Dermis blood vessel endothelial cell (primary cell): ENCODE measurements at regions not wholly inside any gene's neighbourhood (a gene's known extent, or its start where the extent isn't known, plus 50 kb on each side); places are given as distances from the start of the nearest gene placed in this dataset.
A peak's percentile ranks its signal among the peaks of the same experiment; 100 is the strongest.
"Not testable (repeated sequence)": the region's sequence is repeated elsewhere in the genome, so short reads cannot be mapped to it uniquely, and the experiment has no call there.

Experiments
- DNase-seq: peaks from one replicate; pipeline ENCODE4 v3.0.0; 2010

GRCh38 chr13:59016250-59016649, 1147.5 kb downstream of the DIAPH3 start:
- DNase-seq: no peak

- no peak for DNase-seq
Observed at GRCh38 chr13:59024434-59024833, 1139.3 kb downstream of the DIAPH3 start.

GRCh38 chr13:59034198-59034597, 1129.5 kb downstream of the DIAPH3 start:
- DNase-seq: no peak

- no peak for DNase-seq
Observed at GRCh38 chr13:59038824-59039223, 1124.9 kb downstream of the DIAPH3 start.

GRCh38 chr13:59043016-59043415, 1120.7 kb downstream of the DIAPH3 start:
- DNase-seq: no peak

- DNase-seq: no peak
Observed at GRCh38 chr13:59047546-59047945, 1116.2 kb downstream of the DIAPH3 start.

GRCh38 chr13:59061621-59062020, 1102.1 kb downstream of the DIAPH3 start:
- DNase-seq: no peak

- no peak for DNase-seq
Observed at GRCh38 chr13:59064042-59064441, 1099.7 kb downstream of the DIAPH3 start.

GRCh38 chr13:59076386-59076785, 1087.3 kb downstream of the DIAPH3 start:
- not testable (repeated sequence) for DNase-seq

- DNase-seq: no peak
Observed at GRCh38 chr13:59086147-59086546, 1077.6 kb downstream of the DIAPH3 start.

- DNase-seq: peak; percentile 22
Observed at GRCh38 chr13:59088716-59089115, 1075.0 kb downstream of the DIAPH3 start.

GRCh38 chr13:59094181-59094580, 1069.5 kb downstream of the DIAPH3 start:
- DNase-seq: peak; percentile 5

GRCh38 chr13:59099182-59099974, 1064.3 kb downstream of the DIAPH3 start:
- DNase-seq: no peak

GRCh38 chr13:59103004-59103768, 1060.5 kb downstream of the DIAPH3 start:
- no peak for DNase-seq

- no peak for DNase-seq
Observed at GRCh38 chr13:59111751-59112171, 1052.0 kb downstream of the DIAPH3 start.

- no peak for DNase-seq
Observed at GRCh38 chr13:59112221-59112718, 1051.5 kb downstream of the DIAPH3 start.

- no peak for DNase-seq
Observed at GRCh38 chr13:59119475-59119874, 1044.3 kb downstream of the DIAPH3 start.

- DNase-seq: no peak
Observed at GRCh38 chr13:59120297-59120843, 1043.4 kb downstream of the DIAPH3 start.

- no peak for DNase-seq
Observed at GRCh38 chr13:59121507-59121906, 1042.2 kb downstream of the DIAPH3 start.

GRCh38 chr13:59126474-59126873, 1037.3 kb downstream of the DIAPH3 start:
- no peak for DNase-seq

GRCh38 chr13:59133903-59134302, 1029.8 kb downstream of the DIAPH3 start:
- DNase-seq: no peak

GRCh38 chr13:59144700-59145099, 1019.0 kb downstream of the DIAPH3 start:
- no peak for DNase-seq

- DNase-seq: no peak
Observed at GRCh38 chr13:59145381-59145780, 1018.3 kb downstream of the DIAPH3 start.

GRCh38 chr13:59157181-59157580, 1006.5 kb downstream of the DIAPH3 start:
- DNase-seq: no peak
